GM19463 (cell line): ENCODE measurements at regions not wholly inside any gene's neighbourhood (a gene's known extent, or its start where the extent isn't known, plus 50 kb on each side); places are given as distances from the start of the nearest gene placed in this dataset.
"Not testable (repeated sequence)": the region's sequence is repeated elsewhere in the genome, so short reads cannot be mapped to it uniquely, and the experiment has no call there.

Experiments used
- ATAC-seq: cut with Tn5 transposase; IDR thresholded peaks from one replicate; pipeline ENCODE4 v1.9.1; 2021; ENCODE audit warnings: mild to moderate bottlenecking, moderate library complexity; ENCODE audit not compliant: unreplicated experiment

DNA sequence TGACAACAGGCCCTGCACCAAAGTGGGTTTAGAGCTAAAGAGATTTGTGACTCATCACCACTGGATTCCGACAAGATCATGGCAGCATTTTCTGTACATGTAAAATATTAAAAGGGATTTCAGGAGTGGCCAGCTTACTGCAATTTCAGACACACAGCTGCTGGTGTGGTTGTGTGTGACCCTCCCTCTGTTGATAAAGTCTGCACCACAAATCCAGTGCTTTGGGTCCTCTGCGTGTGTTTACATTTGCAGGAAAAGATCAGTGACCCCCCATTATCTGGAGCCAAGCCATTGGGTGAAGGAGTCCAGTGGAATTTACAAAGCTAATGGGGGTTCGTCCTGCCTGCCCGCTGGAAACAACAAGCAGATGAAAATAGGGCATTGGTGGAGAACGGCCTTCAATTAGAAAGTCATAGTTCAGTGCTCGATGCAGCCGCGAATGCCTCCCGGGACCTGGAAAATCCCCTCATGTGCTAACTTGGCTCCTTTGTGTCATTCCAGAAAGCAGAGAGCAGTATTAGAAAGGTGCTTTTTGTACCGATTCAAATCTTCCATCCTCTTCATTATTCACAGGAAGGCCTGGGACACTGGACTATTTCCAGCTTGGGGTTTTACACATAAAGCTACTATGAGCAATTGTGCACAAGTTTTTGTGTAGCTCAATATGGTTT lies 188.5 kb upstream of the TMEM132C start:
- no peak for ATAC-seq

- ATAC-seq, result no peak
These were observed 187.5 kb upstream of the TMEM132C start for GRCh38 chr12:128079446-128079845.

DNA sequence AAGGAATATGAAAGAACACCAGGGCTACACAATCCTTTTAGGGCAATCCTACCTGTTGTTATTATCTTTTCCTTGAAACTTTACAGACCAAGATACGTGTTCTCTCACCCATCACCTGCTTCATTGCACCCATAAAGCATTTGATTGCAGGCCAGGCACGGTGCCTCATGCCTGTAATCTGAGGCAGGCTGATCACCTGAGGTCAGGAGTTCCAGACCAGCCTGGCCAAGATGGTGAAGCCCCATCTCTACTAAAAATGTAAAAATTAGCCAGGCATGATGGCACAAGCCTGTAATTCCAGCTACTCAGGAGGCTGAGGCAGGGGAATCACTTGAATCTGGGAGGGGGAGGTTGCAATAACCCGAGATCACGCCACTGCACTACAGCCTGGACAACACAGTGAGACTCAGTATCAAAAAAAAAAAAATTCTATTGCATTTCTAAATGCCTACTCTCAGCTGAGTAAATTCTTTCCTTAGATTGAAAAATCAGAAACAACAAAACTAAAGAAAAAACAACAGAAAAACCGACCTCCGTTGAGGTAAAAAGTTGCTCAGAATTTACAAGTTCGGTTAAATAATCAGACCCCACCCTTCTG lies 183.7 kb upstream of the TMEM132C start:
- ATAC-seq, result no peak

DNA sequence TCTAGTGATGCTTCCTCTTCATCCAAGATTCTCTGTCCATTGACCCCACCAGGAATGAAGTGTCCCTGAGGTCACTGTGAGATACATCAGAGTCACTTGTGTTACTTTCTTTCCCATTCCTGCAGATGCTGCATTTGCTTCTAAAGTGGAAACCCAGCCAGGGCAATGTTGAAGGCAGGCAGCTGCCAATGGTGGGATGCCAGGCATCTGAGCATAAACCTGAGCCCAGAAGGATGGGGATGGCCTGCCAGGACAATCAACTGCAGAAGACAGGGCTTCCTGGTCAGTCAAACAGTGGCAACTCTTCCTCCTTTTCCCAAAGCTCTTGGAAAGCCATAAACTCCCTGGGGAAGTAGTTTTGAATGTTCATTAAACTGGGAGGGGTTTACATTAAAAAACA lies 178.0 kb upstream of the TMEM132C start:
- ATAC-seq, result no peak

DNA sequence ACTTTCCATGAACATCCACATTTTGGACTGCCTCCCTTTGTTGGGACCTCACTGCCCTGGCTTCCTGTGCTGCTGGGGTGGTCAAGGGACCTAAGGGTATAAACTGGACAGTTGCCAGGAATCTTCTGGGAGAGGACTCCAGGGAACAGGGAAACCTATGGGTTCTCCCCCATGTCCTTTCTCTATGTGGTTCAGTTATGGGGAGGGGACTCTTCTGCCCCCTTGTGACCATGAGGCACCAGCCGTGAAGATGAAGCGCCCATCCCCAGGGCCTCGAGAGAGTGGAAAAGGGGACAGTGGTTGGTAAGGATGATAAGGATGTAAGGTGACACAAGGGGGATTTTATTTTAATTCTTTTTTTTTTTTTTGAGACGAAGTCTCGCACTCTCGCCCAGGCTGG lies 177.0 kb upstream of the TMEM132C start:
- ATAC-seq, result no peak

GRCh38 chr12:128091101-128091720 lies 175.8 kb upstream of the TMEM132C start:
- no peak for ATAC-seq

DNA sequence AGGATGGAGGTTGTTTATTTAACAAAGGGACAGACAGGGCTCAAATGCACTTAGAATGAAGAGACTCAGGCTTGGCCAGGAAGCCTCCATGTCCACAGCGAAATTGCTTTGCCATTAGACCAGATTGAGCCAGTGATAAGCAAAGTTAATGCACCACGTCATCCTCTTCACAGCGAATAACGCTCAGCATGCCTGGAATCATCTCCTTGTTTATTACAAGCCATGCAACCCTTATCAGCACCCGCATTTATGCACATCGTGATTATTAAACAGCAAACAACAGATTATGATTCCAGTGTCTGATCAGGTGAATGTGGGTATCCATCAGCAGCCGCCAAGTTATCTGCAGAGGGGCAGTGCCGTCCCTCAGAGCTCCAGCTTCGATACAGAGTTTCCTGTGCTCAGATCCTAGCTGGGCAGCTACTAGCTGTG lies 175.0 kb upstream of the TMEM132C start:
- no peak for ATAC-seq

- ATAC-seq, result no peak
These were observed 168.2 kb upstream of the TMEM132C start for GRCh38 chr12:128098730-128099129.

- ATAC-seq, result no peak
These were observed 163.8 kb upstream of the TMEM132C start for GRCh38 chr12:128103152-128103551.

DNA sequence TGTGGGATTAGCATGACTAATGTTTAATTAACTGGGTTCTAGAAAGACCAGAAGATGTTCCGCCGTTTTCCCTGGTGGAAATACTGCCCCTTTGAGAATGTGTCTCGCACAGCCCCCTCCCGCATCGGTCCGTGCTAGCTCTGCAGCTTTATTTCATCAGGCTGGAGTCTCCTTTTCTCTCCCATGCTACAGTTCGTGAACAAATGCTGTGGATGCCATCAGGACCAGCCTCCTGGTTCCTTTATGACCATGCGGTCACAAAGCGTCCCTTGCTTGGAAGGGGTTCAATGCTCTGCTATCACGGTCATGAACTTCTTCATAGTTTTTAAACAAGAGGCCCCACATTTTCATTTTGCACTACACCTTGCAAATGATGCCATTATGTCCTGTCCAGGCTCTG lies 157.7 kb upstream of the TMEM132C start:
- no peak for ATAC-seq

DNA sequence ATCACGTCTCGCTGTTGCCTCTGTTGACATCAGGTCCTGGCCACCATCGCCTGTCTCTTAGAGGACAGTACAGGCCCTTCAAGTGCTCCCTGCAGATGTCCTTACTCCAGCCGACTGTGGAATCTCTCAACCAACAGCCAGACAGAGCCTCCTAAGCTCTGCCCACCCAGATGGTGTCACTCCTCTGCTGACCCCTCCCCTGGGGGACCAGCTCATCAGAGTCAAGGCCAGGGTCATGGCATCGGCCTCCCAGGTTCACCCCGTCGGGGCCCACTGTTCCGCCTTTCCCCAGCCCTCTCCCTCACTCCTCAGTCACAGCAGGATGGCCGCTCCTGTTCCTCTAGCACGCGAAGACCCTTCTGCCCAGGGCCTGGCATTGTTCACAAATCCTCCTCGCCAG lies 157.3 kb upstream of the TMEM132C start:
- no peak for ATAC-seq

DNA sequence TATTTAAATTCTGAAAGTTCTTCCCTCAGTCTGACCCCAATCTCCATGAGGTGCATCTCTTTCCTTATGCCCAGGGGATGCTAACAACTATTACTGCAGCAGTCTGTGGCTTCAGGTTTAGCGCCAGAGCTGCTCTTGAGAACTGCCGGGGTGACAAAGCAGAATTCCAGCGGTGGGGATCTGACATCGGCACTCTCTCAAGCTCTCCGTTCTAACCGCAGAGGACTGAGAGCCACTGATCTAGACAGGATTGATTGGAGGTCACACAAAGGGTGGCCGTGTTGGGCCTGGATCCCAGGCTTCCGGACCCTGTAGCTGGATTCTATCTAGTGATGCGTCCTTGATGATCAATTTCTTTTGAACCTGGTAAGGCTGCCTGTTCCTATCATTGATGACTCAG lies 155.6 kb upstream of the TMEM132C start:
- ATAC-seq, result no peak

- ATAC-seq, result no peak
These were observed 155.0 kb upstream of the TMEM132C start for GRCh38 chr12:128111951-128112350.

GRCh38 chr12:128113250-128113649 lies 153.7 kb upstream of the TMEM132C start:
- ATAC-seq, result not testable (repeated sequence)

DNA sequence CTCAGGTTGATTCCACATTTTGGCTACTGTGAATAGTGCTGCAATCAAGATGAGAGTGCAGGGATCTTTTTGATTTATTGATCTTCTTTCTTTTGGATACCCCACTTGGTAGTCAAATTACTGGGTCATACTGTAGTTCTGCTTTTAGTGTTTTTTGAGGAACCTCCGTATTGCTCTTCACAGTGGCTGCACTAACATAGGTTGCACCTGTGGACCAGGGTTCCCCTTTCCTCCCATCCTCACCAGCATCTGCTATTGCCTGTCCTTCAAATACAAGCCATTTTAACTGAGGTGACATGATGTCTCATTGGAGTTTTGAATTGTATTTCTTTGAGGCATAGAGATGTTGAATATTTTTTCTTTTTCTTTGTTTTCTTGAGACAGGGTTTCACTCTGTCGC lies 152.5 kb upstream of the TMEM132C start:
- no peak for ATAC-seq

DNA sequence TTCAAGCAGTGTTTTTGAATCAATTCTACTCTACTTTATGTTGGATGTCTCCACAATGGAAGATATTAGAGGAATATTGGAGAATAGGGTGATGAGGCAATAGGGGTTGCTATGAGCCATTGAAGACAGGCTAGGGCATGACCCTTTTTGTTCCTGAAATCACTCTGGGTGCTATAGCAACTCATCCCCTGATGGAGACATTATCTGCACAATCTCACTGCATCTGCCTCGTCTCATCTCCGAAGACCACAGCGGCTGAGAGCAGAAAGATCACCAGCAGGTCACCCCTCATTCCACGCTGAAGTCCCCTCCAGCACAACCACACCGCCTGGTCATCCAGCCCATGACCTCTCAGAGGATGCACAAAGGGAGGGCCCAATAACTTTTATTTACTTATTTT lies 150.4 kb upstream of the TMEM132C start:
- no peak for ATAC-seq

DNA sequence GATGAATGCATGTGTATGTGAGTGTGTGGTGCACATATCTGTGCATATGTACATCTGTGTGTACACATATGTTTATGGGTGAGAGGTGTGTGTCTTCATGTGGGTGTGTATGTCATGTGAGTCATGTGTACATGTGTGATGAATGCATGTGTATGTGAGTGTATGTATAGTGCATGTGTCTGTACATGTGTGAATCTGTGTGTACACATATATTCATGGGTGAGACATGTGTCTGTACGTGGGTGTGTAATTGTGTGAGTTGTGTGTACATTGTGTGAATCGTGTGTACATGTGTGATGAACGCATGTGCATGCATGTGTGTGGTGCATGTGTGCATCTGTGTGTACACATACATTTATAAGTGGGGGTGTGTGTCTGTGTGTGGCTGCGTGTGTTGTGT lies 146.9 kb upstream of the TMEM132C start:
- ATAC-seq, result no peak

GRCh38 chr12:128121424-128121823 lies 145.5 kb upstream of the TMEM132C start:
- no peak for ATAC-seq

- ATAC-seq, result no peak
These were observed 143.9 kb upstream of the TMEM132C start for GRCh38 chr12:128123096-128123495.

DNA sequence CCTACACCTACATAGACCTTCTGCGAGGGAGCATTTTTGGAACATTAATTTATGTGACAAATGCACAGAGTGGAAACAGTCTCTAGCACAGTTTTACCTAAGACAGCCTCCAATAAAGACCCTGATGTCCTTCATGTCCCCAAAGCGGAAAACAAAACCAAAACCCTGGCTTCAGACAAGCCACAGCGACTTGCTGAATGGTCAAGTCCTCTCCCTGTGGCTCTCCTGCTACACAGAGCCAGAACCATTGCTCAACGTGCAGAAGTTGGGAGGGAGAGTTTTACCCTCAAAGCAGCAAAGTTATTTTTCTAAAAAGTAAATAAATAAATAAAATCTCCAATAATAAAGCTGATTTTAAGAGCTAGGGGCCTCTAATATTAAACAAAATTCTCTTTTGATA lies 135.0 kb upstream of the TMEM132C start:
- no peak for ATAC-seq

- ATAC-seq, result no peak
These were observed 133.5 kb upstream of the TMEM132C start for GRCh38 chr12:128133321-128134073.

GRCh38 chr12:128137140-128137539 lies 129.8 kb upstream of the TMEM132C start:
- peak; percentile 51 for ATAC-seq
